Calu3 (cell line): ENCODE measurements at regions not wholly inside any gene's neighbourhood (a gene's known extent, or its start where the extent isn't known, plus 50 kb on each side); places are given as distances from the start of the nearest gene placed in this dataset.

Experiments
- BruUV-seq: library from RNA; stranded (reverse); fragments of 400-500 nt; replicated peaks from 2 replicates; lab custom pipeline; 2021; lab: Mats Ljungman, UMichigan
- CTCF ChIA-PET: fragments of 300-600 bp; sonication (Branson Sonifier 250); formaldehyde crosslinking; loops from one replicate; lab custom pipeline; 2022; ENCODE audit warnings: antibody characterized with exemption; lab: Charles Lee
- DNase-seq: peaks from one replicate; pipeline ENCODE4 v3.0.0; 2022
- H3K27ac Mint-ChIP-seq: one replicate; pipeline ENCODE4 v1.8.0; 2022; ENCODE audit warnings: mixed read lengths; ENCODE audit not compliant: unreplicated experiment
- H3K27me3 Mint-ChIP-seq: one replicate; pipeline ENCODE4 v1.8.0; 2022; ENCODE audit warnings: mixed read lengths; ENCODE audit not compliant: unreplicated experiment
- H3K36me3 Mint-ChIP-seq: one replicate; pipeline ENCODE4 v1.8.0; 2022; ENCODE audit warnings: mild to moderate bottlenecking, moderate library complexity, mixed read lengths; ENCODE audit not compliant: insufficient read depth, unreplicated experiment
- H3K4me1 Mint-ChIP-seq: one replicate; pipeline ENCODE4 v1.8.0; 2022; ENCODE audit warnings: mild to moderate bottlenecking, low read depth, mixed read lengths; ENCODE audit not compliant: unreplicated experiment
- H3K4me3 Mint-ChIP-seq: one replicate; pipeline ENCODE4 v1.8.0; 2022; ENCODE audit warnings: mild to moderate bottlenecking, low read depth, moderate library complexity, mixed read lengths; ENCODE audit not compliant: unreplicated experiment
- H3K9me3 Mint-ChIP-seq: one replicate; pipeline ENCODE4 v1.8.0; 2022; ENCODE audit warnings: low read depth, mixed read lengths; ENCODE audit not compliant: unreplicated experiment
- intact Hi-C: fragments of 100-400 bp; cut with micrococcal nuclease; formaldehyde crosslinking; loops from one replicate; pipeline ENCODE4 v1.10.0; 2022; ENCODE audit not compliant: unreplicated experiment
- TF ChIP-seq, protein P1 (sequence below): fragments of 200-600 bp; IDR thresholded peaks from one replicate; pipeline ENCODE4 v1.8.0; 2022; ENCODE audit warnings: antibody characterized with exemption; ENCODE audit not compliant: unreplicated experiment

GRCh38 chr4:20046931-20047677, 204.6 kb upstream of the SLIT2 start:
- DNase-seq = no peak
- CTCF ChIA-PET = no interaction called here
- Mint-ChIP-seq H3K27me3 (no peaks in the 10 kb centered on the region), H3K4me1 (peaks cover 5% of the 10 kb centered on the region), H3K9me3 (no peaks in the 10 kb centered on the region), H3K36me3 (no peaks in the 10 kb centered on the region), H3K4me3 (no peak overlapping the region), H3K27ac (no peak overlapping the region)
- BruUV-seq = no TSS peak
- TF ChIP-seq, protein P1, sequence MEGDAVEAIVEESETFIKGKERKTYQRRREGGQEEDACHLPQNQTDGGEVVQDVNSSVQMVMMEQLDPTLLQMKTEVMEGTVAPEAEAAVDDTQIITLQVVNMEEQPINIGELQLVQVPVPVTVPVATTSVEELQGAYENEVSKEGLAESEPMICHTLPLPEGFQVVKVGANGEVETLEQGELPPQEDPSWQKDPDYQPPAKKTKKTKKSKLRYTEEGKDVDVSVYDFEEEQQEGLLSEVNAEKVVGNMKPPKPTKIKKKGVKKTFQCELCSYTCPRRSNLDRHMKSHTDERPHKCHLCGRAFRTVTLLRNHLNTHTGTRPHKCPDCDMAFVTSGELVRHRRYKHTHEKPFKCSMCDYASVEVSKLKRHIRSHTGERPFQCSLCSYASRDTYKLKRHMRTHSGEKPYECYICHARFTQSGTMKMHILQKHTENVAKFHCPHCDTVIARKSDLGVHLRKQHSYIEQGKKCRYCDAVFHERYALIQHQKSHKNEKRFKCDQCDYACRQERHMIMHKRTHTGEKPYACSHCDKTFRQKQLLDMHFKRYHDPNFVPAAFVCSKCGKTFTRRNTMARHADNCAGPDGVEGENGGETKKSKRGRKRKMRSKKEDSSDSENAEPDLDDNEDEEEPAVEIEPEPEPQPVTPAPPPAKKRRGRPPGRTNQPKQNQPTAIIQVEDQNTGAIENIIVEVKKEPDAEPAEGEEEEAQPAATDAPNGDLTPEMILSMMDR = no peak
- intact Hi-C loops = loop anchor here (10.0 kb wide), 1 partner anchor 198 kb away; no protein-coding TSS in a partner anchor

GRCh38 chr4:20046179-20046578, 205.5 kb upstream of the SLIT2 start:
- TF ChIP-seq, protein P1 = no peak
- Mint-ChIP-seq H3K4me3 (no peak overlapping the region), H3K4me1 (peaks cover 5% of the 10 kb centered on the region), H3K9me3 (no peaks in the 10 kb centered on the region), H3K27me3 (no peaks in the 10 kb centered on the region), H3K36me3 (no peaks in the 10 kb centered on the region), H3K27ac (no peak overlapping the region)
- intact Hi-C loops = loop anchor here (10.0 kb wide), 1 partner anchor 199 kb away; no protein-coding TSS in a partner anchor
- DNase-seq = no peak
- CTCF ChIA-PET = no interaction called here
- no TSS peak for BruUV-seq

GRCh38 chr4:20044966-20045365, 206.7 kb upstream of the SLIT2 start:
- no peaks in the 10 kb centered on the region for H3K27me3 Mint-ChIP-seq
- CTCF ChIA-PET = no interaction called here
- TF ChIP-seq, protein P1 = no peak
- H3K27ac Mint-ChIP-seq = no peak overlapping the region
- H3K4me3 Mint-ChIP-seq = no peak overlapping the region
- no peaks in the 10 kb centered on the region for H3K9me3 Mint-ChIP-seq
- BruUV-seq = no TSS peak
- DNase-seq = no peak
- no peaks in the 10 kb centered on the region for H3K36me3 Mint-ChIP-seq
- intact Hi-C loops = loop anchor here (10.0 kb wide), 1 partner anchor 200 kb away; no protein-coding TSS in a partner anchor
- H3K4me1 Mint-ChIP-seq = peaks cover 5% of the 10 kb centered on the region

DNA sequence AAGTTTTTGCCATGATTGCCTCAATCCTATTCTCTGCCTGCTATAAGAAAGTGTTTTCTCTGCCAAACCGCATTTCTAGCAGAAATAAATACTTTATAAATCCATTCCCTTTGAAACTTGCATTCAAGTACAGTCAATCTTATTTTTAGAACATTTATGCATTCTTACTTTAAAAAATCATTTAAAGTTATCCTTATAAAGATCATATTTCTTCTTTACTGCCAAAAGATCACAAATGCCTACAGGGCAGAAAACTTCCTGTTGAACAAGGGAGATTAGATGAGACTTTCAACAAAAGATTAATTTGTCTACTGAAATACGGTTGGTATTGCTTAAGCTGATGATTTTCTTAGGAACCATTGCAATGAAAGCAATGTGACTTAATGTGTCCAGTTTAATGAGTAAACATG, 207.2 kb upstream of the SLIT2 start:
- Mint-ChIP-seq H3K36me3 (no peaks in the 10 kb centered on the region), H3K4me3 (no peak overlapping the region), H3K9me3 (no peaks in the 10 kb centered on the region), H3K27me3 (no peaks in the 10 kb centered on the region), H3K4me1 (peaks cover 5% of the 10 kb centered on the region), H3K27ac (no peak overlapping the region)
- TF ChIP-seq, protein P1 = no peak
- CTCF ChIA-PET = no interaction called here
- no TSS peak for BruUV-seq
- intact Hi-C loops = loop anchor here (10.0 kb wide), 1 partner anchor 200 kb away; no protein-coding TSS in a partner anchor
- no peak for DNase-seq
